ENCODE measurements at regions not wholly inside any gene's neighbourhood (a gene's known extent, or its start where the extent isn't known, plus 50 kb on each side); places are given as distances from the start of the nearest gene placed in this dataset.

GRCh38 chr6:138550346-138550767 is 51.1 kb upstream of the NHSL1 start:
- H3K4me3 Mint-ChIP-seq = no peak overlapping the region
- H3K9me3 Mint-ChIP-seq = no peaks in the 10 kb centered on the region
- no peak overlapping the region for H3K27ac Mint-ChIP-seq
- DNase-seq (no peak), ATAC-seq (replicated peaks in 1 of 2) (no peak)
- no peaks in the 10 kb centered on the region for H3K36me3 Mint-ChIP-seq (ENCODE audit: insufficient read depth in 2 of 2)
- peaks cover 9% of the 10 kb centered on the region for H3K4me1 Mint-ChIP-seq (ENCODE audit: low read depth)
- H3K27me3 Mint-ChIP-seq (ENCODE audit: low read depth) = peaks cover 12% of the 10 kb centered on the region

GRCh38 chr6:138554146-138554545 is 54.9 kb upstream of the NHSL1 start:
- Mint-ChIP-seq H3K4me1 (ENCODE audit: low read depth) (no peaks in the 10 kb centered on the region), H3K9me3 (no peaks in the 10 kb centered on the region), H3K4me3 (no peak overlapping the region), H3K27me3 (ENCODE audit: low read depth) (peaks cover 6% of the 10 kb centered on the region), H3K36me3 (ENCODE audit: insufficient read depth in 2 of 2) (no peaks in the 10 kb centered on the region), H3K27ac (no peak overlapping the region)
- ATAC-seq (replicated peaks in 1 of 2) = no peak
- no peak for DNase-seq

GRCh38 chr6:138555421-138555988 is 56.2 kb upstream of the NHSL1 start:
- Mint-ChIP-seq H3K4me1 (ENCODE audit: low read depth) (no peaks in the 10 kb centered on the region), H3K4me3 (no peak overlapping the region), H3K36me3 (ENCODE audit: insufficient read depth in 2 of 2) (no peaks in the 10 kb centered on the region), H3K9me3 (no peaks in the 10 kb centered on the region), H3K27me3 (ENCODE audit: low read depth) (peaks cover 6% of the 10 kb centered on the region), H3K27ac (no peak overlapping the region)
- DNase-seq (no peak), ATAC-seq (replicated peaks in 1 of 2) (no peak)

GRCh38 chr6:138557147-138557546 is 57.9 kb upstream of the NHSL1 start:
- Mint-ChIP-seq H3K9me3 (no peaks in the 10 kb centered on the region), H3K27me3 (ENCODE audit: low read depth) (peaks cover 15% of the 10 kb centered on the region), H3K36me3 (ENCODE audit: insufficient read depth in 2 of 2) (no peaks in the 10 kb centered on the region), H3K4me3 (no peak overlapping the region), H3K27ac (no peak overlapping the region), H3K4me1 (ENCODE audit: low read depth) (no peaks in the 10 kb centered on the region)
- ATAC-seq (replicated peaks in 1 of 2) (no peak), DNase-seq (no peak)

GRCh38 chr6:138559143-138559542 is 59.8 kb upstream of the NHSL1 start:
- no peaks in the 10 kb centered on the region for H3K4me1 Mint-ChIP-seq (ENCODE audit: low read depth)
- peaks cover 28% of the 10 kb centered on the region for H3K27me3 Mint-ChIP-seq (ENCODE audit: low read depth)
- no peak for DNase-seq
- H3K27ac Mint-ChIP-seq = no peak overlapping the region
- no peaks in the 10 kb centered on the region for H3K9me3 Mint-ChIP-seq
- ATAC-seq (replicated peaks in 1 of 2) = no peak
- no peaks in the 10 kb centered on the region for H3K36me3 Mint-ChIP-seq (ENCODE audit: insufficient read depth in 2 of 2)
- no peak overlapping the region for H3K4me3 Mint-ChIP-seq

GRCh38 chr6:138560130-138560860 is 61.0 kb upstream of the NHSL1 start:
- DNase-seq = no peak
- Mint-ChIP-seq H3K27me3 (ENCODE audit: low read depth) (peaks cover 34% of the 10 kb centered on the region), H3K27ac (no peak overlapping the region), H3K4me1 (ENCODE audit: low read depth) (no peaks in the 10 kb centered on the region), H3K9me3 (no peaks in the 10 kb centered on the region), H3K36me3 (ENCODE audit: insufficient read depth in 2 of 2) (no peaks in the 10 kb centered on the region), H3K4me3 (no peak overlapping the region)
- ATAC-seq (replicated peaks in 1 of 2) = no peak

GRCh38 chr6:138562691-138563090 is 63.4 kb upstream of the NHSL1 start:
- DNase-seq (no peak), ATAC-seq (replicated peaks in 1 of 2) (no peak)
- Mint-ChIP-seq H3K27ac (no peak overlapping the region), H3K9me3 (no peaks in the 10 kb centered on the region), H3K27me3 (ENCODE audit: low read depth) (peaks cover 39% of the 10 kb centered on the region), H3K4me3 (no peak overlapping the region), H3K36me3 (ENCODE audit: insufficient read depth in 2 of 2) (no peaks in the 10 kb centered on the region), H3K4me1 (ENCODE audit: low read depth) (no peaks in the 10 kb centered on the region)

GRCh38 chr6:138563231-138563630 is 63.9 kb upstream of the NHSL1 start:
- H3K4me3 Mint-ChIP-seq = no peak overlapping the region
- peaks cover 45% of the 10 kb centered on the region for H3K27me3 Mint-ChIP-seq (ENCODE audit: low read depth)
- H3K36me3 Mint-ChIP-seq (ENCODE audit: insufficient read depth in 2 of 2) = no peaks in the 10 kb centered on the region
- H3K4me1 Mint-ChIP-seq (ENCODE audit: low read depth) = no peaks in the 10 kb centered on the region
- H3K9me3 Mint-ChIP-seq = no peaks in the 10 kb centered on the region
- H3K27ac Mint-ChIP-seq = no peak overlapping the region
- no peak for DNase-seq
- no peak for ATAC-seq (replicated peaks in 1 of 2)

- Mint-ChIP-seq H3K27me3 (ENCODE audit: low read depth) (peaks cover 45% of the 10 kb centered on the region), H3K27ac (no peak overlapping the region), H3K9me3 (no peaks in the 10 kb centered on the region), H3K36me3 (ENCODE audit: insufficient read depth in 2 of 2) (no peaks in the 10 kb centered on the region), H3K4me3 (no peak overlapping the region), H3K4me1 (ENCODE audit: low read depth) (no peaks in the 10 kb centered on the region)
- no peak for DNase-seq
- ATAC-seq (replicated peaks in 1 of 2) = no peak
Observed at GRCh38 chr6:138563650-138564049, 64.4 kb upstream of the NHSL1 start.

GRCh38 chr6:138564170-138564721 is 65.0 kb upstream of the NHSL1 start:
- no peak for ATAC-seq (replicated peaks in 1 of 2)
- H3K4me3 Mint-ChIP-seq = no peak overlapping the region
- H3K36me3 Mint-ChIP-seq (ENCODE audit: insufficient read depth in 2 of 2) = no peaks in the 10 kb centered on the region
- no peak overlapping the region for H3K27ac Mint-ChIP-seq
- no peak for DNase-seq
- no peaks in the 10 kb centered on the region for H3K4me1 Mint-ChIP-seq (ENCODE audit: low read depth)
- H3K9me3 Mint-ChIP-seq = no peaks in the 10 kb centered on the region
- peaks cover 45% of the 10 kb centered on the region for H3K27me3 Mint-ChIP-seq (ENCODE audit: low read depth)

- H3K36me3 Mint-ChIP-seq (ENCODE audit: insufficient read depth in 2 of 2) = no peaks in the 10 kb centered on the region
- no peaks in the 10 kb centered on the region for H3K9me3 Mint-ChIP-seq
- no peak for ATAC-seq (replicated peaks in 1 of 2)
- no peak overlapping the region for H3K27ac Mint-ChIP-seq
- no peak overlapping the region for H3K4me3 Mint-ChIP-seq
- H3K27me3 Mint-ChIP-seq (ENCODE audit: low read depth) = peaks cover 37% of the 10 kb centered on the region
- no peak for DNase-seq
- H3K4me1 Mint-ChIP-seq (ENCODE audit: low read depth) = no peaks in the 10 kb centered on the region
Observed at GRCh38 chr6:138567052-138567451, 67.8 kb upstream of the NHSL1 start.

- no peaks in the 10 kb centered on the region for H3K36me3 Mint-ChIP-seq (ENCODE audit: insufficient read depth in 2 of 2)
- no peak for DNase-seq
- H3K9me3 Mint-ChIP-seq = no peaks in the 10 kb centered on the region
- peaks cover 39% of the 10 kb centered on the region for H3K27me3 Mint-ChIP-seq (ENCODE audit: low read depth)
- no peak for ATAC-seq (replicated peaks in 1 of 2)
- H3K4me3 Mint-ChIP-seq = no peak overlapping the region
- H3K27ac Mint-ChIP-seq = no peak overlapping the region
- H3K4me1 Mint-ChIP-seq (ENCODE audit: low read depth) = no peaks in the 10 kb centered on the region
Observed at GRCh38 chr6:138568997-138569396, 69.7 kb upstream of the NHSL1 start.

- no peaks in the 10 kb centered on the region for H3K4me1 Mint-ChIP-seq (ENCODE audit: low read depth)
- no peaks in the 10 kb centered on the region for H3K36me3 Mint-ChIP-seq (ENCODE audit: insufficient read depth in 2 of 2)
- H3K27me3 Mint-ChIP-seq (ENCODE audit: low read depth) = peaks cover 33% of the 10 kb centered on the region
- no peak for DNase-seq
- H3K4me3 Mint-ChIP-seq = no peak overlapping the region
- H3K9me3 Mint-ChIP-seq = no peaks in the 10 kb centered on the region
- ATAC-seq (replicated peaks in 1 of 2) = no peak
- H3K27ac Mint-ChIP-seq = no peak overlapping the region
Observed at GRCh38 chr6:138569554-138569953, 70.3 kb upstream of the NHSL1 start.
